ENCODE measurements at regions not wholly inside any gene's neighbourhood (a gene's known extent, or its start where the extent isn't known, plus 50 kb on each side); places are given as distances from the start of the nearest gene placed in this dataset.

DNA sequence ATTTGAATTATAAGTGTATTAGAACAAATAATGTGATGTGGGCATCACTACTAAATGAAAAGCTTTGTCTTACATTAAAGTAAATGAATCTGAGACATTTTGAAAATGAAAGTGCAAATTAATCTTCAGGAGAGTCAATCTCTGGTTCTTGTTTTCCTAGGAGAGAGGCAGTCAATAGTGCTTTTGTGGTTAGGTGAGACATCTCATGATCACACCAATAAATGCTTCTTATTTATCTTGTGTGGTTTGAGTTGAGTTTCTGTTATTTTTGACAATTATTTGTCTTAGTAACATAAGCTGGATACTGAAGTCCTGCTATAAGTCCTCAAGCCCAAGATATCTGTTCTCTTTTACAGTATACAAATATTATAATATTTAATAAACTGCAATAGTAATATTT lies 1378.0 kb upstream of the PCDH9 start:
- Histone ChIP-seq H3K9me3 (no peaks in the 10 kb centered on the region), H3K27me3 (no peaks in the 10 kb centered on the region), H3K36me3 (no peaks in the 10 kb centered on the region), H3K4me1 (no peaks in the 10 kb centered on the region), H3K4me3 (no peak overlapping the region), H3K27ac (no peak overlapping the region)
- DNase-seq, result no peak
- TF ChIP-seq POLR2AphosphoS5 (IDR thresholded peaks at IDR 0.05) (no peak), EP300 (IDR thresholded peaks at IDR 0.05) (no peak), POLR2A (IDR thresholded peaks at IDR 0.05) (no peak)
- TF ChIP-seq, protein P1, sequence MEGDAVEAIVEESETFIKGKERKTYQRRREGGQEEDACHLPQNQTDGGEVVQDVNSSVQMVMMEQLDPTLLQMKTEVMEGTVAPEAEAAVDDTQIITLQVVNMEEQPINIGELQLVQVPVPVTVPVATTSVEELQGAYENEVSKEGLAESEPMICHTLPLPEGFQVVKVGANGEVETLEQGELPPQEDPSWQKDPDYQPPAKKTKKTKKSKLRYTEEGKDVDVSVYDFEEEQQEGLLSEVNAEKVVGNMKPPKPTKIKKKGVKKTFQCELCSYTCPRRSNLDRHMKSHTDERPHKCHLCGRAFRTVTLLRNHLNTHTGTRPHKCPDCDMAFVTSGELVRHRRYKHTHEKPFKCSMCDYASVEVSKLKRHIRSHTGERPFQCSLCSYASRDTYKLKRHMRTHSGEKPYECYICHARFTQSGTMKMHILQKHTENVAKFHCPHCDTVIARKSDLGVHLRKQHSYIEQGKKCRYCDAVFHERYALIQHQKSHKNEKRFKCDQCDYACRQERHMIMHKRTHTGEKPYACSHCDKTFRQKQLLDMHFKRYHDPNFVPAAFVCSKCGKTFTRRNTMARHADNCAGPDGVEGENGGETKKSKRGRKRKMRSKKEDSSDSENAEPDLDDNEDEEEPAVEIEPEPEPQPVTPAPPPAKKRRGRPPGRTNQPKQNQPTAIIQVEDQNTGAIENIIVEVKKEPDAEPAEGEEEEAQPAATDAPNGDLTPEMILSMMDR (IDR thresholded peaks at IDR 0.05), result no peak
- intact Hi-C loops (cut with DNase I), result no loop called here

DNA sequence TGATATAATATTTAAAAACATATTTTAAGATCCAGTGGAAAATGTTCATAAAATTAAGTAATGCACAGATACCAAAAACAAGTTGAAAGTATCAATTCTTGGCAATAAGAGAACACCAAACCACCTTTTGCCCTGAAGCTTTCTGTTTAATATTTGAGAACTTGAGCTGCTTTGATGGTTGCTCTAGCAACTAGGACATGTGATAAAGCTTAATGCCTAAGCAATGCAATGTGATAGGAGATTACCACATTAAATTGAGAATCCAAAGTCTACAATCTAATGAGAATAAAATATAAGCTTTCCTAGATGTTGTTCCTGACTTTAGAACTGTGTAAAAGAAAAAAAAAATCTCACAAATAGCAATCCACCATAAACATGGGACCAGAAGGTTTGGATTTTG lies 1367.5 kb upstream of the PCDH9 start:
- intact Hi-C loops (cut with DNase I), result no loop called here
- TF ChIP-seq, protein P1 (IDR thresholded peaks at IDR 0.05), result no peak
- TF ChIP-seq EP300 (IDR thresholded peaks at IDR 0.05) (no peak), POLR2AphosphoS5 (IDR thresholded peaks at IDR 0.05) (no peak), POLR2A (IDR thresholded peaks at IDR 0.05) (no peak)
- no peak for DNase-seq
- no peaks in the 10 kb centered on the region for H3K36me3 ChIP-seq
- H3K9me3 ChIP-seq, result no peaks in the 10 kb centered on the region
- no peaks in the 10 kb centered on the region for H3K27me3 ChIP-seq
- no peak overlapping the region for H3K27ac ChIP-seq
- no peaks in the 10 kb centered on the region for H3K4me1 ChIP-seq
- H3K4me3 ChIP-seq, result no peak overlapping the region

DNA sequence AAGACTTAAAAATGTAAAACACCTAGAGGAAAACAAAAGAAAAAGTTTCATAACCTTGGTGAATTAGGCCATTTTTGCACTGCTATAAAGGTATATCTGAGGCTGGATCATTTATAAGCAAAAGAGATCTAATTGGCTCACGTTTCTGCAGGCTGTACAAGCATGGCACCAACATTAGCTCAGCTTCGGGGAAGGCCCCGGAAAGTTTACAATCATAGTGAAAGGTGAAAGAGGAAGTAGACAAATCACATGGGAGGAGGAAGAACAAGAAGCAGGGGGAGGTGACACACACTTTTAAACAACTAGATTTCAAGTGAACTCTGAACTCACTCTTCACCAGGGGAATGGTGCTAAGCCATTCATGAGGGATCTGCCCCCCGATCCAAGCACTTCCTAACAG lies 1358.5 kb upstream of the PCDH9 start:
- intact Hi-C loops (cut with DNase I), result no loop called here
- Histone ChIP-seq H3K27ac (no peak overlapping the region), H3K4me1 (no peaks in the 10 kb centered on the region), H3K9me3 (no peaks in the 10 kb centered on the region), H3K4me3 (no peak overlapping the region), H3K27me3 (no peaks in the 10 kb centered on the region), H3K36me3 (no peaks in the 10 kb centered on the region)
- no peak for DNase-seq
- WGBS, 2 donors, result 28 to 64% methylated on average over 4 of the region's 4 CpGs
- TF ChIP-seq, protein P1 (IDR thresholded peaks at IDR 0.05), result no peak
- TF ChIP-seq EP300 (IDR thresholded peaks at IDR 0.05) (no peak), POLR2AphosphoS5 (IDR thresholded peaks at IDR 0.05) (no peak), POLR2A (IDR thresholded peaks at IDR 0.05) (no peak)

DNA sequence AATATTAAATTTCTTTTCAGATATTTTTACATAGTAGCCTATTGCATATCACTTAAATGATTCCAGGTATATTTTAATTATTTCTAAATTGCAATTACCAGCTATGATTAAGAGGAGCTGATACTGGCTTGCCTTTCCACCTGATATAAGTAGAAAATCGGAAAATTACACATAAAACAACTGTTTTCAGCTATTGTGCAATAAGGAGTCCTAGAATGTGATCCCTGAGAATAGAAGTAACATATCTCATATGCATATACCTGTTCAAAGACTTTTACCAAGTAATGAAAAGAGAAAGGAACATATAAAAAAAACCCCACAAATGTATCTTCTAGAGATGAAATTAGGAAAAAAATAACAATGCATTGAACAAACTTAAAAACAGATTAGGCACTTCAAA lies 1354.6 kb upstream of the PCDH9 start:
- TF ChIP-seq POLR2AphosphoS5 (IDR thresholded peaks at IDR 0.05), result no peak
- TF ChIP-seq POLR2A (IDR thresholded peaks at IDR 0.05), result no peak
- TF ChIP-seq, protein P1 (IDR thresholded peaks at IDR 0.05), result no peak
- TF ChIP-seq EP300 (IDR thresholded peaks at IDR 0.05), result no peak
- no peaks in the 10 kb centered on the region for H3K27me3 ChIP-seq
- intact Hi-C loops (cut with DNase I), result no loop called here
- no peaks in the 10 kb centered on the region for H3K9me3 ChIP-seq
- no peak overlapping the region for H3K27ac ChIP-seq
- 35 to 60% methylated on average over 1 of the region's 1 CpG for WGBS, 2 donors
- no peaks in the 10 kb centered on the region for H3K4me1 ChIP-seq
- no peak for DNase-seq
- H3K4me3 ChIP-seq, result no peak overlapping the region
- no peaks in the 10 kb centered on the region for H3K36me3 ChIP-seq

DNA sequence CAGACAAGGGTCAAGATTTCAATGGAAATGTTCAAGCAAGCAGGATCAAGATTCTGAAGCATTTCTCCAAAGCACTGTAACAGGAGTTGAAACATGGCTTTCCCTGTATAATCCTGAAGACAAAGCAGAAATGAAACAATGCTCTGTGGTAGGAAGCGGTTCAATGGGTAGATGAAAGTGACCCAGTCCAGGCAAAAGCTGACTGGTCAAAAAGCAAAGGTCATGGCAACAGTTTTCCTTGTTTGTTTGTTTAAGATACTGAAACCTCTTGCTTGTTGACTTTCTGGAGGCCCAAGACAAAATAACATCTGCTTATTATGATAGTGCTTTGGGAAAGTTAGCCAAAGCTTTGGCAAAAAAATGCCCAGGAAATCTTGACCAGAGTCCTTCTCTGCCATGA lies 1343.9 kb upstream of the PCDH9 start:
- Histone ChIP-seq H3K4me3 (no peak overlapping the region), H3K36me3 (no peaks in the 10 kb centered on the region), H3K27ac (no peak overlapping the region), H3K27me3 (no peaks in the 10 kb centered on the region), H3K4me1 (no peaks in the 10 kb centered on the region), H3K9me3 (no peaks in the 10 kb centered on the region)
- TF ChIP-seq POLR2AphosphoS5 (IDR thresholded peaks at IDR 0.05), result no peak
- DNase-seq, result no peak
- WGBS, 2 donors, result 61 to 74% methylated on average over 1 of the region's 1 CpG
- intact Hi-C loops (cut with DNase I), result no loop called here

Measured in sigmoid colon (tissue), 6 donors.